ENCODE measurements at regions not wholly inside any gene's neighbourhood (a gene's known extent, or its start where the extent isn't known, plus 50 kb on each side); places are given as distances from the start of the nearest gene placed in this dataset.

DNA sequence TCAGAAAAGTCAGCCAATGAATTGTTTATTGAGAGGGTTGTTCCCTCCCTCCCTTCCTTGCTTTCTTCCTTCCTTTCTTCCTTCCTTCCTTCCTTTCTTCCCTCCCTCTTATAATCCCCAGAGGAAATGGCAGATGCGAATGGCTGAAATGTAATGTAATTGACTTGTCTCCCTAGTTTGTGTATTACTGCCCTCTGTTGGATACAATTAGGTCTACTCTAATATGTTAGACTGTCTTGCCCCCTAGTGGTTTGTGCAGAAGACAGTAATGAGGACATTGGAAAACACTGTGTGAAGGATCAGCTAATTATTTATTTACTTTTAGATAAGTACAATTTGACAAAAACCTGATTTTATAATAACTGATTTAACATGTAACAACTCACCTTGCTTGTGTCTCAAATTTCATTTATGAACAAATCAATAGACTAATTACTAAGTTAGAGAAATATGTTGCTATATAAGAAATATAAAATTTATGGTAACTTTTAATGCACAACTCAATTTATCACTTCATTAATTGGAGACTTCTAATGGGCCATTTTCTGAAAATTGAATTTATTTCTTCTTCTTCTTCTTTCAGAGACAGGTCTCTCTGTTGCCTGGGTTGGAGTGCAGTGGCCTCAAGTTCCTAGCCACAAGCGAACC, 229.8 kb upstream of the LRIG3 start (continued):
- TF ChIP-seq, protein P1, sequence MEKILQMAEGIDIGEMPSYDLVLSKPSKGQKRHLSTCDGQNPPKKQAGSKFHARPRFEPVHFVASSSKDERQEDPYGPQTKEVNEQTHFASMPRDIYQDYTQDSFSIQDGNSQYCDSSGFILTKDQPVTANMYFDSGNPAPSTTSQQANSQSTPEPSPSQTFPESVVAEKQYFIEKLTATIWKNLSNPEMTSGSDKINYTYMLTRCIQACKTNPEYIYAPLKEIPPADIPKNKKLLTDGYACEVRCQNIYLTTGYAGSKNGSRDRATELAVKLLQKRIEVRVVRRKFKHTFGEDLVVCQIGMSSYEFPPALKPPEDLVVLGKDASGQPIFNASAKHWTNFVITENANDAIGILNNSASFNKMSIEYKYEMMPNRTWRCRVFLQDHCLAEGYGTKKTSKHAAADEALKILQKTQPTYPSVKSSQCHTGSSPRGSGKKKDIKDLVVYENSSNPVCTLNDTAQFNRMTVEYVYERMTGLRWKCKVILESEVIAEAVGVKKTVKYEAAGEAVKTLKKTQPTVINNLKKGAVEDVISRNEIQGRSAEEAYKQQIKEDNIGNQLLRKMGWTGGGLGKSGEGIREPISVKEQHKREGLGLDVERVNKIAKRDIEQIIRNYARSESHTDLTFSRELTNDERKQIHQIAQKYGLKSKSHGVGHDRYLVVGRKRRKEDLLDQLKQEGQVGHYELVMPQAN (conservative IDR thresholded peaks at IDR 0.05) = no peak
- TF ChIP-seq, protein P2, sequence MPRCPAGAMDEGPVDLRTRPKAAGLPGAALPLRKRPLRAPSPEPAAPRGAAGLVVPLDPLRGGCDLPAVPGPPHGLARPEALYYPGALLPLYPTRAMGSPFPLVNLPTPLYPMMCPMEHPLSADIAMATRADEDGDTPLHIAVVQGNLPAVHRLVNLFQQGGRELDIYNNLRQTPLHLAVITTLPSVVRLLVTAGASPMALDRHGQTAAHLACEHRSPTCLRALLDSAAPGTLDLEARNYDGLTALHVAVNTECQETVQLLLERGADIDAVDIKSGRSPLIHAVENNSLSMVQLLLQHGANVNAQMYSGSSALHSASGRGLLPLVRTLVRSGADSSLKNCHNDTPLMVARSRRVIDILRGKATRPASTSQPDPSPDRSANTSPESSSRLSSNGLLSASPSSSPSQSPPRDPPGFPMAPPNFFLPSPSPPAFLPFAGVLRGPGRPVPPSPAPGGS (IDR thresholded peaks at IDR 0.05; ENCODE audit: borderline replicate concordance, insufficient read depth, low read depth, low read length, poor library complexity, severe bottlenecking) = no peak
- TF ChIP-seq, protein P3, sequence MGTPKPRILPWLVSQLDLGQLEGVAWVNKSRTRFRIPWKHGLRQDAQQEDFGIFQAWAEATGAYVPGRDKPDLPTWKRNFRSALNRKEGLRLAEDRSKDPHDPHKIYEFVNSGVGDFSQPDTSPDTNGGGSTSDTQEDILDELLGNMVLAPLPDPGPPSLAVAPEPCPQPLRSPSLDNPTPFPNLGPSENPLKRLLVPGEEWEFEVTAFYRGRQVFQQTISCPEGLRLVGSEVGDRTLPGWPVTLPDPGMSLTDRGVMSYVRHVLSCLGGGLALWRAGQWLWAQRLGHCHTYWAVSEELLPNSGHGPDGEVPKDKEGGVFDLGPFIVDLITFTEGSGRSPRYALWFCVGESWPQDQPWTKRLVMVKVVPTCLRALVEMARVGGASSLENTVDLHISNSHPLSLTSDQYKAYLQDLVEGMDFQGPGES (IDR thresholded peaks at IDR 0.05) = no peak
- TF ChIP-seq, protein P4, sequence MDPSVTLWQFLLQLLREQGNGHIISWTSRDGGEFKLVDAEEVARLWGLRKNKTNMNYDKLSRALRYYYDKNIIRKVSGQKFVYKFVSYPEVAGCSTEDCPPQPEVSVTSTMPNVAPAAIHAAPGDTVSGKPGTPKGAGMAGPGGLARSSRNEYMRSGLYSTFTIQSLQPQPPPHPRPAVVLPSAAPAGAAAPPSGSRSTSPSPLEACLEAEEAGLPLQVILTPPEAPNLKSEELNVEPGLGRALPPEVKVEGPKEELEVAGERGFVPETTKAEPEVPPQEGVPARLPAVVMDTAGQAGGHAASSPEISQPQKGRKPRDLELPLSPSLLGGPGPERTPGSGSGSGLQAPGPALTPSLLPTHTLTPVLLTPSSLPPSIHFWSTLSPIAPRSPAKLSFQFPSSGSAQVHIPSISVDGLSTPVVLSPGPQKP (IDR thresholded peaks at IDR 0.05; ENCODE audit: low read depth, low read length) = no peak
- TF ChIP-seq, protein P5, sequence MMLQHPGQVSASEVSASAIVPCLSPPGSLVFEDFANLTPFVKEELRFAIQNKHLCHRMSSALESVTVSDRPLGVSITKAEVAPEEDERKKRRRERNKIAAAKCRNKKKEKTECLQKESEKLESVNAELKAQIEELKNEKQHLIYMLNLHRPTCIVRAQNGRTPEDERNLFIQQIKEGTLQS (IDR thresholded peaks at IDR 0.05; ENCODE audit: borderline replicate concordance, extremely low read depth, low read depth, low read length) = peak; percentile 47; the same call in 1 of the 2 replicates
- TF ChIP-seq, protein P6, sequence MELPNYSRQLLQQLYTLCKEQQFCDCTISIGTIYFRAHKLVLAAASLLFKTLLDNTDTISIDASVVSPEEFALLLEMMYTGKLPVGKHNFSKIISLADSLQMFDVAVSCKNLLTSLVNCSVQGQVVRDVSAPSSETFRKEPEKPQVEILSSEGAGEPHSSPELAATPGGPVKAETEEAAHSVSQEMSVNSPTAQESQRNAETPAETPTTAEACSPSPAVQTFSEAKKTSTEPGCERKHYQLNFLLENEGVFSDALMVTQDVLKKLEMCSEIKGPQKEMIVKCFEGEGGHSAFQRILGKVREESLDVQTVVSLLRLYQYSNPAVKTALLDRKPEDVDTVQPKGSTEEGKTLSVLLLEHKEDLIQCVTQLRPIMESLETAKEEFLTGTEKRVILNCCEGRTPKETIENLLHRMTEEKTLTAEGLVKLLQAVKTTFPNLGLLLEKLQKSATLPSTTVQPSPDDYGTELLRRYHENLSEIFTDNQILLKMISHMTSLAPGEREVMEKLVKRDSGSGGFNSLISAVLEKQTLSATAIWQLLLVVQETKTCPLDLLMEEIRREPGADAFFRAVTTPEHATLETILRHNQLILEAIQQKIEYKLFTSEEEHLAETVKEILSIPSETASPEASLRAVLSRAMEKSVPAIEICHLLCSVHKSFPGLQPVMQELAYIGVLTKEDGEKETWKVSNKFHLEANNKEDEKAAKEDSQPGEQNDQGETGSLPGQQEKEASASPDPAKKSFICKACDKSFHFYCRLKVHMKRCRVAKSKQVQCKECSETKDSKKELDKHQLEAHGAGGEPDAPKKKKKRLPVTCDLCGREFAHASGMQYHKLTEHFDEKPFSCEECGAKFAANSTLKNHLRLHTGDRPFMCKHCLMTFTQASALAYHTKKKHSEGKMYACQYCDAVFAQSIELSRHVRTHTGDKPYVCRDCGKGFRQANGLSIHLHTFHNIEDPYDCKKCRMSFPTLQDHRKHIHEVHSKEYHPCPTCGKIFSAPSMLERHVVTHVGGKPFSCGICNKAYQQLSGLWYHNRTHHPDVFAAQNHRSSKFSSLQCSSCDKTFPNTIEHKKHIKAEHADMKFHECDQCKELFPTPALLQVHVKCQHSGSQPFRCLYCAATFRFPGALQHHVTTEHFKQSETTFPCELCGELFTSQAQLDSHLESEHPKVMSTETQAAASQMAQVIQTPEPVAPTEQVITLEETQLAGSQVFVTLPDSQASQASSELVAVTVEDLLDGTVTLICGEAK (IDR thresholded peaks at IDR 0.05; ENCODE audit: borderline replicate concordance) = no peak
- TF ChIP-seq BRCA1 (IDR thresholded peaks at IDR 0.05; ENCODE audit: low read depth, low read length) (no peak), MTA3 (IDR thresholded peaks at IDR 0.05; ENCODE audit: borderline replicate concordance, low read length) (no peak), SRF (IDR thresholded peaks at IDR 0.05; ENCODE audit: low read depth in 2 of 2, low read length in 2 of 2) (no peak)
- TF ChIP-seq, protein P7, sequence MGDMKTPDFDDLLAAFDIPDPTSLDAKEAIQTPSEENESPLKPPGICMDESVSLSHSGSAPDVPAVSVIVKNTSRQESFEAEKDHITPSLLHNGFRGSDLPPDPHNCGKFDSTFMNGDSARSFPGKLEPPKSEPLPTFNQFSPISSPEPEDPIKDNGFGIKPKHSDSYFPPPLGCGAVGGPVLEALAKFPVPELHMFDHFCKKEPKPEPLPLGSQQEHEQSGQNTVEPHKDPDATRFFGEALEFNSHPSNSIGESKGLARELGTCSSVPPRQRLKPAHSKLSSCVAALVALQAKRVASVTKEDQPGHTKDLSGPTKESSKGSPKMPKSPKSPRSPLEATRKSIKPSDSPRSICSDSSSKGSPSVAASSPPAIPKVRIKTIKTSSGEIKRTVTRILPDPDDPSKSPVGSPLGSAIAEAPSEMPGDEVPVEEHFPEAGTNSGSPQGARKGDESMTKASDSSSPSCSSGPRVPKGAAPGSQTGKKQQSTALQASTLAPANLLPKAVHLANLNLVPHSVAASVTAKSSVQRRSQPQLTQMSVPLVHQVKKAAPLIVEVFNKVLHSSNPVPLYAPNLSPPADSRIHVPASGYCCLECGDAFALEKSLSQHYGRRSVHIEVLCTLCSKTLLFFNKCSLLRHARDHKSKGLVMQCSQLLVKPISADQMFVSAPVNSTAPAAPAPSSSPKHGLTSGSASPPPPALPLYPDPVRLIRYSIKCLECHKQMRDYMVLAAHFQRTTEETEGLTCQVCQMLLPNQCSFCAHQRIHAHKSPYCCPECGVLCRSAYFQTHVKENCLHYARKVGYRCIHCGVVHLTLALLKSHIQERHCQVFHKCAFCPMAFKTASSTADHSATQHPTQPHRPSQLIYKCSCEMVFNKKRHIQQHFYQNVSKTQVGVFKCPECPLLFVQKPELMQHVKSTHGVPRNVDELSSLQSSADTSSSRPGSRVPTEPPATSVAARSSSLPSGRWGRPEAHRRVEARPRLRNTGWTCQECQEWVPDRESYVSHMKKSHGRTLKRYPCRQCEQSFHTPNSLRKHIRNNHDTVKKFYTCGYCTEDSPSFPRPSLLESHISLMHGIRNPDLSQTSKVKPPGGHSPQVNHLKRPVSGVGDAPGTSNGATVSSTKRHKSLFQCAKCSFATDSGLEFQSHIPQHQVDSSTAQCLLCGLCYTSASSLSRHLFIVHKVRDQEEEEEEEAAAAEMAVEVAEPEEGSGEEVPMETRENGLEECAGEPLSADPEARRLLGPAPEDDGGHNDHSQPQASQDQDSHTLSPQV (IDR thresholded peaks at IDR 0.05) = peak; percentile 85; the same call in 1 of the 2 replicates
- TF ChIP-seq, protein P8, sequence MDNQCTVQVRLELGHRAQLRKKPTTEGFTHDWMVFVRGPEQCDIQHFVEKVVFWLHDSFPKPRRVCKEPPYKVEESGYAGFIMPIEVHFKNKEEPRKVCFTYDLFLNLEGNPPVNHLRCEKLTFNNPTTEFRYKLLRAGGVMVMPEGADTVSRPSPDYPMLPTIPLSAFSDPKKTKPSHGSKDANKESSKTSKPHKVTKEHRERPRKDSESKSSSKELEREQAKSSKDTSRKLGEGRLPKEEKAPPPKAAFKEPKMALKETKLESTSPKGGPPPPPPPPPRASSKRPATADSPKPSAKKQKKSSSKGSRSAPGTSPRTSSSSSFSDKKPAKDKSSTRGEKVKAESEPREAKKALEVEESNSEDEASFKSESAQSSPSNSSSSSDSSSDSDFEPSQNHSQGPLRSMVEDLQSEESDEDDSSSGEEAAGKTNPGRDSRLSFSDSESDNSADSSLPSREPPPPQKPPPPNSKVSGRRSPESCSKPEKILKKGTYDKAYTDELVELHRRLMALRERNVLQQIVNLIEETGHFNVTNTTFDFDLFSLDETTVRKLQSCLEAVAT (IDR thresholded peaks at IDR 0.05) = no peak

Measured in GM12878 (cell line).